HepG2 (cell line): ENCODE measurements at regions not wholly inside any gene's neighbourhood (a gene's known extent, or its start where the extent isn't known, plus 50 kb on each side); places are given as distances from the start of the nearest gene placed in this dataset.

Experiments
- CHD2 ChIP-seq: IDR thresholded peaks from 2 replicates; pipeline ENCODE4 v1.6.1; 2011; ENCODE audit warnings: low read depth, low read length, improper control_type of control experiment
- DDIT3 ChIP-seq: sonication (generic); formaldehyde crosslinking; IDR thresholded peaks from 2 replicates; pipeline ENCODE4 v1.4.0; 2020; ENCODE audit warnings: mild to moderate bottlenecking, missing genetic modification reagents
- FOXA3 ChIP-seq: IDR thresholded peaks from 2 replicates; pipeline ENCODE4 v1.6.1; 2016; ENCODE audit warnings: missing genetic modification reagents, missing compliant biosample characterization
- FOXK2 ChIP-seq: fragments of 450-650 bp; IDR thresholded peaks from 2 replicates; pipeline ENCODE4 v1.6.1; 2016
- GZF1 ChIP-seq: sonication (generic); formaldehyde crosslinking; IDR thresholded peaks from 2 replicates; pipeline ENCODE4 v1.5.1; 2020; ENCODE audit warnings: mild to moderate bottlenecking, missing genetic modification reagents
- HES4 ChIP-seq: sonication (generic); formaldehyde crosslinking; IDR thresholded peaks from 2 replicates; pipeline ENCODE4 v1.9.0; 2021; ENCODE audit warnings: mild to moderate bottlenecking, missing genetic modification reagents, borderline replicate concordance
- ISL2 ChIP-seq: sonication (generic); formaldehyde crosslinking; IDR thresholded peaks from 2 replicates; pipeline ENCODE4 v1.5.0; 2020; ENCODE audit warnings: missing genetic modification reagents
- KIAA2018 ChIP-seq: sonication (generic); formaldehyde crosslinking; IDR thresholded peaks from 2 replicates; pipeline ENCODE4 v1.5.0; 2020; ENCODE audit warnings: mild to moderate bottlenecking, missing genetic modification reagents, borderline replicate concordance
- PBX3 ChIP-seq: sonication (generic); formaldehyde crosslinking; IDR thresholded peaks from 2 replicates; pipeline ENCODE4 v1.8.1; 2023; ENCODE audit warnings: missing genetic modification reagents, inconsistent platforms, borderline replicate concordance
- RBM22 ChIP-seq: fragments of 200-400 bp; formaldehyde crosslinking; optimal IDR thresholded peaks from 2 replicates; pipeline ENCODE3; 2017; ENCODE audit warnings: mild to moderate bottlenecking, low read length, moderate library complexity
- ZNF318 ChIP-seq: sonication (generic); formaldehyde crosslinking; IDR thresholded peaks from 2 replicates; pipeline ENCODE4 v1.4.0; 2020; ENCODE audit warnings: mild to moderate bottlenecking, missing genetic modification reagents
- ZNF431 ChIP-seq: sonication (generic); formaldehyde crosslinking; IDR thresholded peaks from 2 replicates; pipeline ENCODE4 v1.9.0; 2022; ENCODE audit warnings: missing genetic modification reagents, low read depth, mild to moderate bottlenecking, borderline replicate concordance
- ZNF605 ChIP-seq: sonication (generic); formaldehyde crosslinking; IDR thresholded peaks from 2 replicates; pipeline ENCODE4 v1.8.0; 2022; ENCODE audit warnings: mild to moderate bottlenecking, missing genetic modification reagents

- TF ChIP-seq ZNF431 (CRISPR knock-in tag) (no peak), KIAA2018 (CRISPR knock-in tag) (no peak), PBX3 (CRISPR knock-in tag) (no peak), FOXA3 (CRISPR knock-in tag) (peak; percentile 86), ISL2 (CRISPR knock-in tag) (peak; percentile 97), CHD2 (no peak), RBM22 (no peak), DDIT3 (CRISPR knock-in tag) (no peak), ZNF318 (CRISPR knock-in tag) (no peak), GZF1 (CRISPR knock-in tag) (no peak), ZNF605 (CRISPR knock-in tag) (no peak), HES4 (CRISPR knock-in tag) (no peak), FOXK2 (no peak)
Measured at GRCh38 chr3:110397115-110397514, 674.5 kb upstream of the NECTIN3 start (continued).
